Spleen (tissue), 11 donors: ENCODE measurements at regions not wholly inside any gene's neighbourhood (a gene's known extent, or its start where the extent isn't known, plus 50 kb on each side); places are given as distances from the start of the nearest gene placed in this dataset.

Experiments
- DNase-seq: peaks from one replicate; pipeline ENCODE4 v3.0.0-alpha.2; 2020
- H3K27ac ChIP-seq, 8 donors: fragments of 200-600 bp; sonication (generic) in 7 of 8; 1 replicate in 4 of 8; 2 replicates in 4 of 8; pipeline versions ENCODE4 v1.5.0 to v1.8.0; 2016 to 2021; ENCODE audit warnings: inconsistent platforms in 4 of 8, mild to moderate bottlenecking in 4 of 8, moderate library complexity in 1 of 8
- H3K27me3 ChIP-seq, 7 donors: fragments of 200-600 bp; sonication (generic) in 6 of 7; replicated peaks in 1 of 7; 1 replicate in 4 of 7; 2 replicates in 3 of 7; pipeline versions ENCODE4 v1.5.0 to v1.8.0; 2016 to 2021; ENCODE audit warnings: inconsistent platforms in 3 of 7, mild to moderate bottlenecking in 1 of 7
- H3K36me3 ChIP-seq, 6 donors: fragments of 200-600 bp; sonication (generic) in 5 of 6; 1 replicate in 4 of 6; 2 replicates in 2 of 6; pipeline versions ENCODE4 v1.5.0 to v1.8.0; 2016 to 2021; ENCODE audit warnings: inconsistent platforms in 2 of 6
- H3K4me1 ChIP-seq, 6 donors: fragments of 200-600 bp; sonication (generic) in 5 of 6; 1 replicate in 3 of 6; 2 replicates in 3 of 6; pipeline versions ENCODE4 v1.5.0 to v1.8.0; 2016 to 2021; ENCODE audit warnings: inconsistent platforms in 3 of 6
- H3K4me3 ChIP-seq, 8 donors: fragments of 200-600 bp; sonication (generic) in 7 of 8; 1 replicate in 4 of 8; 2 replicates in 4 of 8; pipeline versions ENCODE4 v1.5.0 to v1.8.0; 2016 to 2021; ENCODE audit warnings: inconsistent platforms in 4 of 8, mild to moderate bottlenecking in 4 of 8, moderate library complexity in 2 of 8
- H3K9me3 ChIP-seq, 8 donors: fragments of 200-600 bp; sonication (generic) in 7 of 8; 1 replicate in 4 of 8; 2 replicates in 4 of 8; pipeline versions ENCODE4 v1.5.0 to v1.8.0; 2016 to 2021; ENCODE audit warnings: inconsistent platforms in 4 of 8
- POLR2A ChIP-seq, 3 donors: fragments of 450-650 bp; IDR thresholded peaks; one replicate each; pipeline ENCODE4 v1.5.1; 2017; ENCODE audit warnings: antibody characterized with exemption in 3 of 3, mild to moderate bottlenecking in 1 of 3
- POLR2AphosphoS5 ChIP-seq, 3 donors: sonication (generic); formaldehyde crosslinking; IDR thresholded peaks; one replicate each; pipeline ENCODE4 v1.5.1; 2017; ENCODE audit warnings: antibody characterized with exemption in 3 of 3
- WGBS, 5 donors: extraction: QIAGEN DNeasy Blood & Tissue Kit in 3 of 5; methylation state at CpG; one replicate each; pipeline versions ENCODE4 v1.1.5 to v1.1.7; 2013 to 2018; 5-methylcytosine and 5-hydroxymethylcytosine counted together
- intact Hi-C: fragments of 100-400 bp; cut with DNase I; formaldehyde crosslinking; loops from one replicate; pipeline ENCODE4 v1.15.0; 2023; ENCODE audit warnings: low total_unique reads
- TF ChIP-seq, protein P1 (sequence below), 11 experiments: fragments of 200-600 bp in 7 of 11; fragments of 450-650 bp in 4 of 11; sonication (generic) in 4 of 11; IDR thresholded peaks in 8 of 11; conservative IDR thresholded peaks in 3 of 11; 1 replicate in 7 of 11; 2 replicates in 4 of 11; pipeline versions ENCODE4 v1.4.0 to v1.8.0; 2016 to 2021; ENCODE audit warnings: antibody characterized with exemption in 11 of 11, inconsistent platforms in 4 of 11, mild to moderate bottlenecking in 1 of 11
- donor health status: healthy with polysubstance abuse.
- donor health status: DM: no; HTN: no; CAD: no; lungs with moderate emphysema.
- donor health status: DM: no; HTN: no; CAD: no.
- donor health status: Bipolar disorder and iron deficiency.
- donor health status: healthy.
- donor health status: DM: no; HTN: no; CAD: no.
- donor health status: DM: yes; HTN: yes; CAD: no.

DNA sequence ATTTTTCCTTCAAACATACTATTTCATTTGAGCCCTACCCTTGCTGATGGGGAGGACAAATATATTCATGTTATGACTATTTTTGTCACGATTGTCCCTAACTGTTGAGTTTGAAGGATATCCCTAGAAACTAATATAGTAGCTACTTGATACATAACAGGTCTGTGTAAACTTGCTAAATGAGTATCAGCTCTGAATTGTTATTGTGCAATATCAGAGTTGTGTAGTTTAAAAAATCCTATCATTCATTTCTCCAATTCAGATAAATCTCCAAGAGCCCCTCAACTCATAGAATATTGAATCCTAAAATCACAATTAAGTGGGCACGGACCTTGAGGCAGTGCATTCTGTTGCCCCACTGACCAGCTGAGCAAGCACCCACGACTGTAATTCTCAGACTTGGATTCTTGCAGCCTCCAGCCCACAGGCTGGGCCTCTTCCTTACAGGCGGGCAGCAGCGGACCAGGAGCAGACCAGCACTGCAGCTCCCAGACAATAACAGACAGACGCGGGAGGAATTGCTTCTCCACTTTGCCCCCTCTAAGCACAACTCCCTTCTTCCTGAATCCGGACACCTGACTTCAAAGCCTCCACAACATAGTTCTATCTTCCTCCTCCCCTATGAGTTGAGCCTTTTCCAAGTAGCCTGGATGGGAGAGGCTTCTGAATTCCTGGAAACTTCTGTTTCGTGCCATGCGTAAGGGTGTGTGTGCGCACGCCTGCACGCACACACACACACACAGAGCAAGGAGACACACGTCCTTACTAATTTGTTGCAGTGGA is 337.6 kb upstream of the ARGLU1 start:
- H3K9me3 ChIP-seq = no peaks in the 10 kb centered on the region
- no peak for DNase-seq
- intact Hi-C loops = no loop called here
- H3K27ac ChIP-seq = no peak overlapping the region
- TF ChIP-seq, protein P1, sequence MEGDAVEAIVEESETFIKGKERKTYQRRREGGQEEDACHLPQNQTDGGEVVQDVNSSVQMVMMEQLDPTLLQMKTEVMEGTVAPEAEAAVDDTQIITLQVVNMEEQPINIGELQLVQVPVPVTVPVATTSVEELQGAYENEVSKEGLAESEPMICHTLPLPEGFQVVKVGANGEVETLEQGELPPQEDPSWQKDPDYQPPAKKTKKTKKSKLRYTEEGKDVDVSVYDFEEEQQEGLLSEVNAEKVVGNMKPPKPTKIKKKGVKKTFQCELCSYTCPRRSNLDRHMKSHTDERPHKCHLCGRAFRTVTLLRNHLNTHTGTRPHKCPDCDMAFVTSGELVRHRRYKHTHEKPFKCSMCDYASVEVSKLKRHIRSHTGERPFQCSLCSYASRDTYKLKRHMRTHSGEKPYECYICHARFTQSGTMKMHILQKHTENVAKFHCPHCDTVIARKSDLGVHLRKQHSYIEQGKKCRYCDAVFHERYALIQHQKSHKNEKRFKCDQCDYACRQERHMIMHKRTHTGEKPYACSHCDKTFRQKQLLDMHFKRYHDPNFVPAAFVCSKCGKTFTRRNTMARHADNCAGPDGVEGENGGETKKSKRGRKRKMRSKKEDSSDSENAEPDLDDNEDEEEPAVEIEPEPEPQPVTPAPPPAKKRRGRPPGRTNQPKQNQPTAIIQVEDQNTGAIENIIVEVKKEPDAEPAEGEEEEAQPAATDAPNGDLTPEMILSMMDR (IDR thresholded peaks at IDR 0.05 in 8 of 11, conservative IDR thresholded peaks at IDR 0.05 in 3 of 11) = no peak
- TF ChIP-seq POLR2A (IDR thresholded peaks at IDR 0.05) (no peak), POLR2AphosphoS5 (IDR thresholded peaks at IDR 0.05) (no peak)
- no peak overlapping the region for H3K4me3 ChIP-seq
- no peaks in the 10 kb centered on the region for H3K27me3 ChIP-seq
- 79 to 86% (median 82%) methylated on average over 14 of the region's 14 CpGs for WGBS, 5 donors
- no peaks in the 10 kb centered on the region for H3K36me3 ChIP-seq
- H3K4me1 ChIP-seq = no peaks in the 10 kb centered on the region

DNA sequence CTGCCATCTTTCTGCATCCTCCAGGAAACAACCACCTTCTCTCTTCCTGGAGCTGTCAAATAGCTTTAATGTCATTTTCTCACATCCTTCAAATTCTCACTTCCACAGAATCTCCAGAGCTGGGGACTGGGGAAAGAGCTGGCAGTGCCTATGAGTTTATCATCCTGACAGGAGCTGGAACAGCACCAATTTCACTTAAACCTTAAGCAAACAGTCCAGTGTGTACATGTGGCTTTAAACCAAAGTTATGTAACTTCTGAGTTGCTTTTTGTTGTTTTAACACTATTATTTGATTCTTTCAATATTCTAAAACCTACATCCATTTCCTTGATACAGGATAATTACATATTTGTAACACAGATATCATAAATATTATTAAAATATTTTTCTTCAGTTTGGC is 331.5 kb upstream of the ARGLU1 start:
- Histone ChIP-seq H3K36me3 (no peaks in the 10 kb centered on the region), H3K9me3 (no peaks in the 10 kb centered on the region), H3K27me3 (no peaks in the 10 kb centered on the region), H3K4me3 (no peak overlapping the region), H3K27ac (no peak overlapping the region), H3K4me1 (no peaks in the 10 kb centered on the region)
- TF ChIP-seq, protein P1 (IDR thresholded peaks at IDR 0.05 in 8 of 11, conservative IDR thresholded peaks at IDR 0.05 in 3 of 11) = no peak
- no peak for TF ChIP-seq POLR2A (IDR thresholded peaks at IDR 0.05)
- TF ChIP-seq POLR2AphosphoS5 (IDR thresholded peaks at IDR 0.05) = no peak
- intact Hi-C loops = no loop called here
- DNase-seq = no peak

DNA sequence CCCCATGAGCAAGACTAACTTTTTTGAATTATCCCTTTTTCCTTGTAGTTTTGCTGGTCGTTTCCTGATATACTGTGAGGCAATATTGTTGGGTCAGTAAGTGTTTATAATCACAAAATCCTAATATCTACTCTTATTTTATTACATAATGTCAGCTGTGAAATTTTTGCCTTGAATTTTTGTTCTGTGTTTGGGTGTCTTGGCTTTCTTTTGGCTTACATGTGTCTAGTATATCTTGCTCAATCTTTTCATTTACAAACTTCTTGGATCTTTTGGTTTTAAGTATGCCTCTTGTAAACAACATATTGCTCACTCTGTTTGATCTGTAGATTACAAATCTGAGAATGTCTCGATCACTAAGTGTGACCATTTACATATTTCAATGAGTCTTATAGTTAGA is 330.3 kb upstream of the ARGLU1 start:
- H3K9me3 ChIP-seq = no peaks in the 10 kb centered on the region
- WGBS, 5 donors = 71 to 89% (median 82%) methylated on average over 2 of the region's 2 CpGs
- no peaks in the 10 kb centered on the region for H3K36me3 ChIP-seq
- H3K4me1 ChIP-seq = no peaks in the 10 kb centered on the region
- intact Hi-C loops = no loop called here
- TF ChIP-seq POLR2AphosphoS5 (IDR thresholded peaks at IDR 0.05) = no peak
- TF ChIP-seq POLR2A (IDR thresholded peaks at IDR 0.05) = no peak
- TF ChIP-seq, protein P1 (IDR thresholded peaks at IDR 0.05 in 8 of 11, conservative IDR thresholded peaks at IDR 0.05 in 3 of 11) = no peak
- H3K27ac ChIP-seq = no peak overlapping the region
- H3K27me3 ChIP-seq = no peaks in the 10 kb centered on the region
- no peak overlapping the region for H3K4me3 ChIP-seq
- DNase-seq = no peak

GRCh38 chr13:106888148-106888547 is 320.2 kb upstream of the ARGLU1 start:
- Histone ChIP-seq H3K36me3 (no peaks in the 10 kb centered on the region), H3K4me1 (no peaks in the 10 kb centered on the region), H3K9me3 (peaks cover 0 to 10% (median 5%) of the 10 kb centered on the region in 8 donors), H3K27me3 (no peaks in the 10 kb centered on the region), H3K4me3 (no peak overlapping the region), H3K27ac (no peak overlapping the region)
- TF ChIP-seq POLR2A (IDR thresholded peaks at IDR 0.05) (no peak), POLR2AphosphoS5 (IDR thresholded peaks at IDR 0.05) (no peak)
- TF ChIP-seq, protein P1 (IDR thresholded peaks at IDR 0.05 in 8 of 11, conservative IDR thresholded peaks at IDR 0.05 in 3 of 11) = no peak
- no peak for DNase-seq
- WGBS, 5 donors = 93 to 99% (median 97%) methylated on average over 2 of the region's 2 CpGs
- intact Hi-C loops = no loop called here
